ENCODE measurements at regions not wholly inside any gene's neighbourhood (a gene's known extent, or its start where the extent isn't known, plus 50 kb on each side); places are given as distances from the start of the nearest gene placed in this dataset.

DNA sequence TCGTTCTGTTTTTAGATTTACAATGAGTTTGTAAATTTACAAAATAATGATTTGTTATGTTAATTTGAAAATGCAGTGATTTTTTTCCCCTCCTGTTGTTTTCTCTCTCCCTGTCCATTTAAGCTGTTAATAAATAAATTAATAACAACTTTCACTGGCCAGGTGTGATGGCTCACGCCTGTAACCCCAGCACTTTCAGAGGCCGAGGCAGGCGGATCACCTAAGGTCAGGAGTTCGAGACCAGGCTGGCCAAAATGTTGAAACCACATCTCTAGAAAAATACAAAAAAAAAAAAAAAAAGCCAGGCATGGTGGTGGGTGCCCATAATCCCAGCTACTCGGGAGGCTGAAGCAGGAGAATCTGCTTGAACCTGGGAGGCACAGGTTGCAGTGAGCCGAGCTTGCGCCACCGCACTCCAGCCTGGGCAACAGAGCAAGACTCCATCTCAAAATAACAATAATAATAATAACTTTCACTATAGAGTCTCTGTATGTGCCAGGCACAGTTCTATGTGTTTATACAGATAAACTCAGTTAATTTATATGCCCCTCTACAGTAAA lies 229.2 kb upstream of the ARGLU1 start:
- TF ChIP-seq, protein P1, sequence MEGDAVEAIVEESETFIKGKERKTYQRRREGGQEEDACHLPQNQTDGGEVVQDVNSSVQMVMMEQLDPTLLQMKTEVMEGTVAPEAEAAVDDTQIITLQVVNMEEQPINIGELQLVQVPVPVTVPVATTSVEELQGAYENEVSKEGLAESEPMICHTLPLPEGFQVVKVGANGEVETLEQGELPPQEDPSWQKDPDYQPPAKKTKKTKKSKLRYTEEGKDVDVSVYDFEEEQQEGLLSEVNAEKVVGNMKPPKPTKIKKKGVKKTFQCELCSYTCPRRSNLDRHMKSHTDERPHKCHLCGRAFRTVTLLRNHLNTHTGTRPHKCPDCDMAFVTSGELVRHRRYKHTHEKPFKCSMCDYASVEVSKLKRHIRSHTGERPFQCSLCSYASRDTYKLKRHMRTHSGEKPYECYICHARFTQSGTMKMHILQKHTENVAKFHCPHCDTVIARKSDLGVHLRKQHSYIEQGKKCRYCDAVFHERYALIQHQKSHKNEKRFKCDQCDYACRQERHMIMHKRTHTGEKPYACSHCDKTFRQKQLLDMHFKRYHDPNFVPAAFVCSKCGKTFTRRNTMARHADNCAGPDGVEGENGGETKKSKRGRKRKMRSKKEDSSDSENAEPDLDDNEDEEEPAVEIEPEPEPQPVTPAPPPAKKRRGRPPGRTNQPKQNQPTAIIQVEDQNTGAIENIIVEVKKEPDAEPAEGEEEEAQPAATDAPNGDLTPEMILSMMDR (IDR thresholded peaks at IDR 0.05; ENCODE audit: insufficient read depth, low read depth, low read length) = no peak
- ChIA-PET CTCF (no interaction called here), POLR2A (no interaction called here)
- H3K36me3 ChIP-seq (ENCODE audit: control insufficient read depth, insufficient read depth, low read length) = no peaks in the 10 kb centered on the region
- H3K4me3 ChIP-seq (ENCODE audit: low read depth, low read length) = no peak overlapping the region
- no peak for DNase-seq (ENCODE audit: low read depth)
- no peaks in the 10 kb centered on the region for H3K27me3 ChIP-seq (ENCODE audit: control insufficient read depth, insufficient read depth, low read length)

DNA sequence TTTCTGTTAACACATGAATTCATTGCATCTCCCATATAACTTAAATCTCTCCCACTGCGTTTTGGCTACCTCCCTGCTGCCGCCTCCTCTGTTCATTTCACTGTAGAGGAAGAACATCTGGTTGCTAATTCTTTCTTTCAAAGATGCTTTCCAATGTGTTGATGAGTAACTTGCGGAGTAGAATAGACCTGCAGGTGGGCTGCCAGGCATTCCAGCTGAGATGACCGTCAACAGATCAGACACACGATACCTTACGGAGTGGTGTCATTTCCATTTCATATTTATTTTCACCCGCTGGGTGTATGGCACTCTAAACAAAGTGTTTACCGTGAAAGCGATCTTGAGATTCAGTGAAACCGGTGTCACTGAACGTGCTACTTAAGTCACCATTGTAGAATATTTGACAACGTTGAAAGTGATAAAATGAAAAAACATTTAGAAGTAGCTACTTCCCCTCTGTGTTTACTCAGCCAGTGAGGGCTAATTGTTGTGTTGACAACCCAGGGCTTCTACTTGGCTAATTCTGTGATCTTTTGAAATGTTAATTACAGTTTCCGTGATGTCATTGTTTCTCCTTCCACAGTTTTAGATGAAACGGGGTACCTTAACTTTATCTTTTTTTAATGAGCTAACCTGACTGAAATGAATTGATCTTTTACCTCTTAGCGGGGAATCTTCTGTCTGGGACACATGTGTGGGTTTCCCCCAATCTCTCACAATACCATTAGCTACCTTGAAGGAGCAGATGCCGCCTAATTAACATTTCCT lies 228.5 kb upstream of the ARGLU1 start:
- H3K36me3 ChIP-seq (ENCODE audit: control insufficient read depth, insufficient read depth, low read length) = no peaks in the 10 kb centered on the region

DNA sequence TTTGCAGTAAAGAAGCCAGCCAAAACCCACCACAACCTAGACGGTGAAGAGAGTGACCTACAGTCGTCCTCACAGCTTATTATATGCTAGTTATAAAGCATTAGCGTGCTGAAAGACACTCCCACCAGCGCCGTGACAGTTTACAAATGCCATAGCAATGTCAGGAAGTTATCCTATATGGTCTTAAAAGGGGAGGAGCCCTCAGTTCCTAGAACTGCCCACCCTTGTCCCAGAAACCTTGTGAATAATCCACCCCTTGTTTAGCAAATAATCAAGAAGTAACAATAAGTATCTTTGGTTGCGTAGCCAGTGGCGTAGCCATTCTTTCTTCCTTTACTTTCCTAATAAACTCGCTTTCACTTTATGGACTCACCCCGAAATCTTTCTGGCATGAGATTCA lies 227.9 kb upstream of the ARGLU1 start:
- DNase-seq (ENCODE audit: low read depth) = no peak
- CTCF ChIA-PET = no interaction called here
- TF ChIP-seq, protein P1 (IDR thresholded peaks at IDR 0.05; ENCODE audit: insufficient read depth, low read depth, low read length) = no peak
- Histone ChIP-seq H3K4me3 (ENCODE audit: low read depth, low read length) (no peak overlapping the region), H3K27me3 (ENCODE audit: control insufficient read depth, insufficient read depth, low read length) (no peaks in the 10 kb centered on the region), H3K36me3 (ENCODE audit: control insufficient read depth, insufficient read depth, low read length) (no peaks in the 10 kb centered on the region)
- POLR2A ChIA-PET = no interaction called here

More for the DNA sequence above, 228.5 kb upstream of the ARGLU1 start:
- no peak overlapping the region for H3K4me3 ChIP-seq (ENCODE audit: low read depth, low read length)
- DNase-seq (ENCODE audit: low read depth) = no peak
- TF ChIP-seq, protein P1 (IDR thresholded peaks at IDR 0.05; ENCODE audit: insufficient read depth, low read depth, low read length) = no peak
- H3K27me3 ChIP-seq (ENCODE audit: control insufficient read depth, insufficient read depth, low read length) = no peaks in the 10 kb centered on the region
- POLR2A ChIA-PET = no interaction called here
- CTCF ChIA-PET = no interaction called here

DNA sequence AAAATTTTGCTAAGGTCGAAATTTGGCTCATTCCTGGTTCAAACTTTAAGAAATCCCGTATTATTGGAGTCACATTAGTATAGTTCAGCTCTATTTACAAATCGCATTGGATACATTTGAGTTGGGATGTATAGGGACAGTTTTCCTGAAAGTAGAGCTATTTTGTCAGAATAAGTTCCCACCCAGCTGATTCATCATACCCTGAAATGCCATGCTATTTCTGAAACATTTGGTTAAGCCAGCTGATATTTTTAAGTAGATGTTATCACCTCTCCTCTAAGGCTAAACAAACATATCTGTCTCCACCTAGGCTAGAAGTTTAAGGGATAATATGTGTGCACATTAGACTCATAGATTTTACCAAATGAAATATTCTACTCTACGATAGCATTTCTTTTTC lies 226.2 kb upstream of the ARGLU1 start:
- TF ChIP-seq, protein P1 (IDR thresholded peaks at IDR 0.05; ENCODE audit: insufficient read depth, low read depth, low read length) = no peak
- ChIA-PET POLR2A (no interaction called here), CTCF (no interaction called here)
- no peak for DNase-seq (ENCODE audit: low read depth)
- Histone ChIP-seq H3K4me3 (ENCODE audit: low read depth, low read length) (no peak overlapping the region), H3K27me3 (ENCODE audit: control insufficient read depth, insufficient read depth, low read length) (no peaks in the 10 kb centered on the region), H3K36me3 (ENCODE audit: control insufficient read depth, insufficient read depth, low read length) (no peaks in the 10 kb centered on the region)

DNA sequence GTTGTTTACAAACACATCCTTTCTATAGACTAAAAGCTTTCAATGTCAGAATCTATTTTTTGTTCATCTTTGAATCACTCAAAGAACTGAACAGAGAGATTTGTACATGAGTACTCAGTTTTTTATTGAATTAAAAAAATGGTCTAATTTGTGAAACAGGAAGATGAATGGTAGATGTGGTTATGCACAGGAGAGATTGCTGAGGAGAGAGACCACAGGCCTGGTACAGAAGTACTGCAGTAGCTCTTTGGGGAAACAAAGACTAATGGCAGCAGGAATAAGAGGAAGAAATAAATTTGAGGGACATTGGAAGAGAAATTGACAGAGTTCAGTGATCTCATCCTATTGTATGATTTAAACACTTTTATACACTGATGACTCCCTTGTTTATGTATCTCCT lies 222.0 kb upstream of the ARGLU1 start:
- TF ChIP-seq, protein P1 (IDR thresholded peaks at IDR 0.05; ENCODE audit: insufficient read depth, low read depth, low read length) = no peak
- POLR2A ChIA-PET = no interaction called here
- Histone ChIP-seq H3K4me3 (ENCODE audit: low read depth, low read length) (no peak overlapping the region), H3K27me3 (ENCODE audit: control insufficient read depth, insufficient read depth, low read length) (no peaks in the 10 kb centered on the region), H3K36me3 (ENCODE audit: control insufficient read depth, insufficient read depth, low read length) (no peaks in the 10 kb centered on the region)
- DNase-seq (ENCODE audit: low read depth) = no peak
- CTCF ChIA-PET = no interaction called here

Data from BJ (cell line).